ENCODE measurements at regions not wholly inside any gene's neighbourhood (a gene's known extent, or its start where the extent isn't known, plus 50 kb on each side); places are given as distances from the start of the nearest gene placed in this dataset.
"Not testable (repeated sequence)": the region's sequence is repeated elsewhere in the genome, so short reads cannot be mapped to it uniquely, and the experiment has no call there.

DNA sequence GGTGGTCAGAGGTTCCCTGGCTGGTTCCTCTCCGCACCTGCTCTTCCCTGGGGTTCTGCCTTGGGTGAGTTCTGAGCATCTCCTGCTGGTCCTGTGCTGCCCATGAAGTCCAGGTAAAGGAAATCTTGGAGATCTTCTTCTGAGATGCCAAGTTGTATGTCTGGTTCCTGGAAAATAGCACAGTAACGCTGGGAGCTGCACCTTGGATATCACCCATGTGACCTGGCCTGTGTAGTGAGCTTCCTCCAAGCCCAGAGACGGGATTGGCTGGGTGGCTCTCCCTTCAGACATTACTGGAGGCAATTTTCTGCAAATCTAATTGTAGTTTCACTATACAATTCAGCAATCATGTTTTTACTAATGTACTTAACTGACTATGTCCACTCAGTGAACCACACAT, 1281.1 kb downstream of the TMEM121 start:
- intact Hi-C loops (cut with DNase I; ENCODE audit: low total_unique reads), result no loop called here
- no peak for TF ChIP-seq CTCF (IDR thresholded peaks at IDR 0.05)
- H3K4me3 ChIP-seq, result no peak overlapping the region
- H3K27ac ChIP-seq, result no peak overlapping the region
- no peaks in the 10 kb centered on the region for H3K36me3 ChIP-seq
- peaks cover 0 to 11% of the 10 kb centered on the region in 2 donors for H3K27me3 ChIP-seq
- DNase-seq, result no peak
- no peaks in the 10 kb centered on the region for H3K9me3 ChIP-seq
- H3K4me1 ChIP-seq, result no peaks in the 10 kb centered on the region

GRCh38 chr14:106808458-106808857, 1282.1 kb downstream of the TMEM121 start:
- Histone ChIP-seq H3K4me3 (no peak overlapping the region), H3K36me3 (no peaks in the 10 kb centered on the region), H3K4me1 (no peaks in the 10 kb centered on the region), H3K9me3 (no peaks in the 10 kb centered on the region), H3K27me3 (peaks cover 0 to 7% of the 10 kb centered on the region in 2 donors), H3K27ac (no peak overlapping the region)
- intact Hi-C loops (cut with DNase I; ENCODE audit: low total_unique reads), result no loop called here
- TF ChIP-seq CTCF (IDR thresholded peaks at IDR 0.05), result no peak
- no peak for DNase-seq

- intact Hi-C loops (cut with DNase I; ENCODE audit: low total_unique reads), result no loop called here
- H3K4me3 ChIP-seq, result no peak overlapping the region
- H3K27me3 ChIP-seq, result peaks cover 0 to 7% of the 10 kb centered on the region in 2 donors
- no peak for TF ChIP-seq CTCF (IDR thresholded peaks at IDR 0.05)
- H3K36me3 ChIP-seq, result no peaks in the 10 kb centered on the region
- no peak for DNase-seq
- no peaks in the 10 kb centered on the region for H3K4me1 ChIP-seq
- no peak overlapping the region for H3K27ac ChIP-seq
- H3K9me3 ChIP-seq, result no peaks in the 10 kb centered on the region
These were observed 1282.5 kb downstream of the TMEM121 start for GRCh38 chr14:106808907-106809306.

GRCh38 chr14:106809615-106810014, 1283.2 kb downstream of the TMEM121 start:
- Histone ChIP-seq H3K36me3 (no peaks in the 10 kb centered on the region), H3K27me3 (peaks cover 0 to 7% of the 10 kb centered on the region in 2 donors), H3K4me1 (no peaks in the 10 kb centered on the region), H3K4me3 (no peak overlapping the region), H3K9me3 (no peaks in the 10 kb centered on the region), H3K27ac (no peak overlapping the region)
- no peak for DNase-seq
- intact Hi-C loops (cut with DNase I; ENCODE audit: low total_unique reads), result no loop called here
- no peak for TF ChIP-seq CTCF (IDR thresholded peaks at IDR 0.05)

DNA sequence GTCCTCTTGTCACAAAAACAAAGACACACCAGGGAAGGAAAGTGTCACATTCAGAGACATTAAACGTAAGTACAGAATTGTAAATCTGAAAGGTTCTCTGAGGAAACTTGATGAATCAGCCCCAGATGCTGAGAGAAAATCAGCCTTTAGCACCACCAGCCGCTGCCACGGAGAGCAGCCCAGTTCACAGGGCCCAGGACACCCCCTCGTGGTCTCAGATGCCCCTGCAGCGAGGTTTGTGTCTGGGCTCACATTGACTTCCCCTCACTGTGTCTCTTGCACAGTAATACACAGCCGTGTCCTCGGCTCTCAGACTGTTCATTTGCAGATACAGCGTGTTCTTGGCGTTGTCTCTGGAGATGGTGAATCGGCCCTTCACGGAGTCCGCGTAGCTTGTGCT, 1283.8 kb downstream of the TMEM121 start:
- intact Hi-C loops (cut with DNase I; ENCODE audit: low total_unique reads); H3K27me3 ChIP-seq; H3K27ac ChIP-seq; H3K4me1 ChIP-seq; H3K36me3 ChIP-seq; H3K4me3 ChIP-seq; DNase-seq; H3K9me3 ChIP-seq: not testable (repeated sequence)

- no peak for DNase-seq
- H3K27me3 ChIP-seq, result peaks cover 0 to 7% of the 10 kb centered on the region in 2 donors
- no peak overlapping the region for H3K4me3 ChIP-seq
- intact Hi-C loops (cut with DNase I; ENCODE audit: low total_unique reads), result no loop called here
- H3K36me3 ChIP-seq, result no peaks in the 10 kb centered on the region
- TF ChIP-seq CTCF (IDR thresholded peaks at IDR 0.05), result no peak
- H3K4me1 ChIP-seq, result no peaks in the 10 kb centered on the region
- H3K9me3 ChIP-seq, result no peaks in the 10 kb centered on the region
- no peak overlapping the region for H3K27ac ChIP-seq
These were observed 1284.8 kb downstream of the TMEM121 start for GRCh38 chr14:106811162-106811561.

Data from tibial artery (tissue), 4 donors.